OCI-LY1 (cell line): ENCODE measurements at regions not wholly inside any gene's neighbourhood (a gene's known extent, or its start where the extent isn't known, plus 50 kb on each side); places are given as distances from the start of the nearest gene placed in this dataset.

ENCODE experiments used
- H2AFZ ChIP-seq: fragments of 200-600 bp; sonication (generic), shearing (Covaris generic); 2 replicates; pipeline ENCODE4 v1.6.0; 2014; ENCODE audit warnings: antibody characterized with exemption, mild to moderate bottlenecking, low read length
- H3F3A ChIP-seq: fragments of 200-600 bp; sonication (generic), shearing (Covaris generic); 2 replicates; pipeline ENCODE4 v1.6.0; 2014; ENCODE audit warnings: mild to moderate bottlenecking, antibody characterized with exemption, low read length, moderate library complexity; ENCODE audit not compliant: insufficient read depth
- H3K27ac ChIP-seq: fragments of 200-600 bp; sonication (generic); 2 replicates; pipeline ENCODE4 v1.5.1; 2014; ENCODE audit warnings: low read length, mixed run types, mild to moderate bottlenecking, low read depth; ENCODE audit not compliant: poor library complexity, severe bottlenecking
- H3K27me3 ChIP-seq: fragments of 200-600 bp; sonication (generic); 2 replicates; pipeline ENCODE4 v1.6.0; 2014; ENCODE audit warnings: antibody characterized with exemption, mild to moderate bottlenecking, low read length, moderate library complexity; ENCODE audit not compliant: insufficient read depth
- H3K36me3 ChIP-seq: fragments of 200-600 bp; sonication (generic); 2 replicates; pipeline ENCODE4 v1.6.1; 2014; ENCODE audit warnings: mild to moderate bottlenecking, antibody characterized with exemption, low read length, moderate library complexity, mixed read lengths; ENCODE audit not compliant: insufficient read depth
- H3K4me1 ChIP-seq: fragments of 200-600 bp; sonication (generic); 2 replicates; pipeline ENCODE4 v1.5.1; 2014; ENCODE audit warnings: mild to moderate bottlenecking, low read length, moderate library complexity; ENCODE audit not compliant: insufficient read depth, severe bottlenecking
- H3K4me2 ChIP-seq: fragments of 200-600 bp; sonication (generic), shearing (Covaris generic); 2 replicates; pipeline ENCODE4 v1.6.1; 2014; ENCODE audit warnings: low read length
- H3K4me3 ChIP-seq: fragments of 200-600 bp; sonication (generic); 2 replicates; pipeline ENCODE4 v1.5.1; 2014; ENCODE audit warnings: low read length, low read depth, mild to moderate bottlenecking, mixed read lengths; ENCODE audit not compliant: poor library complexity, severe bottlenecking
- H3K79me2 ChIP-seq: fragments of 200-600 bp; shearing (Covaris generic); 2 replicates; pipeline ENCODE4 v1.6.1; 2016; ENCODE audit warnings: mixed run types, low read length, mixed read lengths; ENCODE audit not compliant: insufficient read depth
- H3K9ac ChIP-seq: fragments of 200-600 bp; sonication (generic), shearing (Covaris generic); 2 replicates; pipeline ENCODE4 v1.6.1; 2014; ENCODE audit warnings: mild to moderate bottlenecking, low read length, mixed read lengths
- H3K9me2 ChIP-seq: fragments of 200-600 bp; sonication (generic), shearing (Covaris generic); 2 replicates; pipeline ENCODE4 v1.6.1; 2014; ENCODE audit warnings: low read depth, mild to moderate bottlenecking, low read length, mixed read lengths
- H3K9me3 ChIP-seq: fragments of 200-600 bp; shearing (Covaris generic); 2 replicates; pipeline ENCODE4 v1.6.1; 2014; ENCODE audit warnings: low read length, mixed read lengths
- H4K20me1 ChIP-seq: fragments of 200-600 bp; sonication (generic), shearing (Covaris generic); 2 replicates; pipeline ENCODE4 v1.6.0; 2016; ENCODE audit warnings: mild to moderate bottlenecking, low read length; ENCODE audit not compliant: insufficient read depth
- CTCF ChIP-seq: fragments of 200-600 bp; sonication (generic), shearing (Covaris generic); IDR thresholded peaks from 2 replicates; pipeline ENCODE4 v1.5.1; 2017; ENCODE audit warnings: mild to moderate bottlenecking, antibody characterized with exemption, low read length, moderate library complexity, mixed read lengths
- EZH2 ChIP-seq: fragments of 200-600 bp; sonication (generic), shearing (Covaris generic); IDR thresholded peaks from 2 replicates; pipeline ENCODE4 v1.8.0; 2017; ENCODE audit warnings: borderline replicate concordance, mixed run types, mild to moderate bottlenecking, antibody characterized with exemption, low read length, moderate library complexity, mixed read lengths

GRCh38 chr10:61217851-61218565 is 235.2 kb downstream of the TMEM26 start:
- Histone ChIP-seq H3K27ac (no peak overlapping the region), H3K36me3 (no peaks in the 10 kb centered on the region), H4K20me1 (no peaks in the 10 kb centered on the region), H3K9me3 (no peaks in the 10 kb centered on the region), H3K79me2 (no peaks in the 10 kb centered on the region), H3K9me2 (no peaks in the 10 kb centered on the region), H3K4me2 (no peak overlapping the region), H3K4me1 (no peaks in the 10 kb centered on the region), H3K9ac (no peak overlapping the region), H3K27me3 (no peaks in the 10 kb centered on the region), H3F3A (no peaks in the 10 kb centered on the region), H3K4me3 (no peak overlapping the region), H2AFZ (no peak overlapping the region)
- TF ChIP-seq CTCF (no peak), EZH2 (no peak)

GRCh38 chr10:61215246-61215645 is 237.9 kb downstream of the TMEM26 start:
- Histone ChIP-seq H3K36me3 (no peaks in the 10 kb centered on the region), H3F3A (no peaks in the 10 kb centered on the region)
- TF ChIP-seq CTCF (no peak), EZH2 (no peak)

GRCh38 chr10:61211468-61211867 is 241.7 kb downstream of the TMEM26 start:
- H3K4me2 ChIP-seq, result no peak overlapping the region
- no peak overlapping the region for H3K4me3 ChIP-seq
- no peak overlapping the region for H3K9ac ChIP-seq
- H3F3A ChIP-seq, result no peaks in the 10 kb centered on the region
- no peaks in the 10 kb centered on the region for H3K36me3 ChIP-seq
- no peaks in the 10 kb centered on the region for H3K9me3 ChIP-seq
- H3K27ac ChIP-seq, result no peak overlapping the region
- TF ChIP-seq EZH2 (no peak), CTCF (no peak)
- H3K79me2 ChIP-seq, result no peaks in the 10 kb centered on the region
- no peaks in the 10 kb centered on the region for H3K27me3 ChIP-seq
- no peaks in the 10 kb centered on the region for H4K20me1 ChIP-seq
- H3K4me1 ChIP-seq, result no peaks in the 10 kb centered on the region
- H2AFZ ChIP-seq, result no peak overlapping the region
- H3K9me2 ChIP-seq, result no peaks in the 10 kb centered on the region

More at GRCh38 chr10:61215246-61215645, 237.9 kb downstream of the TMEM26 start:
- no peak overlapping the region for H3K4me3 ChIP-seq
- H3K27me3 ChIP-seq, result no peaks in the 10 kb centered on the region
- H3K9me3 ChIP-seq, result no peaks in the 10 kb centered on the region
- no peaks in the 10 kb centered on the region for H4K20me1 ChIP-seq
- no peak overlapping the region for H3K9ac ChIP-seq
- no peak overlapping the region for H3K27ac ChIP-seq
- no peaks in the 10 kb centered on the region for H3K4me1 ChIP-seq
- no peak overlapping the region for H3K4me2 ChIP-seq
- H2AFZ ChIP-seq, result no peak overlapping the region
- no peaks in the 10 kb centered on the region for H3K79me2 ChIP-seq
- no peaks in the 10 kb centered on the region for H3K9me2 ChIP-seq
